ENCODE measurements at regions not wholly inside any gene's neighbourhood (a gene's known extent, or its start where the extent isn't known, plus 50 kb on each side); places are given as distances from the start of the nearest gene placed in this dataset.
"Not testable (repeated sequence)": the region's sequence is repeated elsewhere in the genome, so short reads cannot be mapped to it uniquely, and the experiment has no call there.

DNA sequence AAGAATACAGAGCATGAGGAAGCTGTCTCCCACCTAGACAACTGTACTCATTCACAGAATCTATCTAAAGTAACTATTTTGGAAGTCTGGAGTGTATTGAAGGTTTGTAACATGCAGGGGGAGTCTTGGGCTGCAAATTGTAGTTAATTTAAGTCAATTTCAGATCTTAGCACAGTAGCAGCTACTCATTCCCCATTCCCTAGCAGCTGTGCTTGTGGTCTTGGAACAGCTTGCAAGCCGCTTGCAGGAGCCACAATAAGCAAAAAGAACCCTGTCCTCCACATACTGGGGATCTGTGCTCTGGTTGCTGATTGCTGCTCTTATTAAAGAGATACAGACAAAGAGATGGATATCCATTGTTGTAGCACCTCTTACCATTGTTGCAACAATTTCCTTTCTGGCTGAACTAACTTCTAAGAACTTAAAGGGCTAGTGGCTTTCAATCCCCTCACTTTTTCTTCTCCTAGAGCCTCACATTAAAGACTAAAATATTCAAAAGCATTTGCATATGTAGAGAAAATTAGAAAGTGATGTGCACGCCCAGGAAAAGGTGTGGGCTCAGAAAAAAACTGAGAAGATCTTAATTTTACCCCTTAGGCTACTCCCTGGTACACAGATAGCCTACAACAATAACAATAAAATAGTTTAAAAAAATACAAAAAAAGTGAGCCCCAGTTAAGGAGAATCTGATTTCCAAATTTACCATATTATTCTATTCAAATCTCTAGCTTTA lies 1775.1 kb upstream of the PIK3C3 start:
- Histone ChIP-seq H3K4me3 (ENCODE audit: insufficient read depth, low read depth, low read length) (no peak overlapping the region), H3K36me3 (replicated peaks; ENCODE audit: control insufficient read depth, insufficient read depth, low read length) (no peaks in the 10 kb centered on the region), H3K27me3 (ENCODE audit: control insufficient read depth, insufficient read depth, low read length) (no peaks in the 10 kb centered on the region)
- no peak for DNase-seq

DNA sequence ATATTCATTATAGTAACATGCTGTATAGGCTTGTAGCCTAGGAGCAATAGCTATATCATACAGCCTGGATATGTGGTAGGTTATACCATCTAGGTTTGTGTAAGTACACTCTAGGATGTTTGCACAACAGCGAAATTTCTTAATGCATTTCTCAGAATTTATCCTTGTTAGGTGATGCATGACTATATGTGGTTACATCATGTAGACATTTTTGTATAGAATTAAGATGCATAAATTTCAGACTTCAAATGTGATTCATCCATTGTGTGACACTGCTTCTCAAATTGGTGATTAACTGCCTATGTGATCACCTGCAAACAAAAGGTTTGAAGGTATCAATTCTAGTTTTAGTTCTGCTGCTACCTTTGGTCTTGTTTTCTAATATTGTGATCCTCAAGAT lies 1787.0 kb upstream of the PIK3C3 start:
- Histone ChIP-seq H3K36me3 (replicated peaks; ENCODE audit: control insufficient read depth, insufficient read depth, low read length) (no peaks in the 10 kb centered on the region), H3K27me3 (ENCODE audit: control insufficient read depth, insufficient read depth, low read length) (no peaks in the 10 kb centered on the region), H3K4me3 (ENCODE audit: insufficient read depth, low read depth, low read length) (no peak overlapping the region)
- no peak for DNase-seq

DNA sequence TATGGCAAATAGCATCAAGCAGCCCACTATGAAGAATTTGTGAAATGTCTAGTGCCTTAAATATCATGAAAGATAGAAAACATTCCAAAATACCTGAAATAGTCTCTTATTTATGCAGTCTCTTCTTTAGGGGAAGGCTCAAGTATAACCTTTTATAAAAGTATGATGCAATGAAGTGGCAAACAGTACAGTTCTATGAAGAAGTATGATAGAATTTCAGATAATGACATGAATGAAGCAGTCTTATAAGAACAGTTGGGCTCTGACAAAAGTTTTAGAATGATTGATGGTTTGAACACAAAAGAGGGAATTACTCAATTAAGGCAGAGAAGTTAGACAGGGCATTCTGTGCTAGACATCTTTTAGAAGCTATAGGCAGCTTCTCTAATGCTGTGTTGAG lies 1791.8 kb upstream of the PIK3C3 start:
- DNase-seq = no peak
- H3K36me3 ChIP-seq (replicated peaks; ENCODE audit: control insufficient read depth, insufficient read depth, low read length) = no peaks in the 10 kb centered on the region
- H3K27me3 ChIP-seq (ENCODE audit: control insufficient read depth, insufficient read depth, low read length) = no peaks in the 10 kb centered on the region
- H3K4me3 ChIP-seq (ENCODE audit: insufficient read depth, low read depth, low read length) = no peak overlapping the region

DNA sequence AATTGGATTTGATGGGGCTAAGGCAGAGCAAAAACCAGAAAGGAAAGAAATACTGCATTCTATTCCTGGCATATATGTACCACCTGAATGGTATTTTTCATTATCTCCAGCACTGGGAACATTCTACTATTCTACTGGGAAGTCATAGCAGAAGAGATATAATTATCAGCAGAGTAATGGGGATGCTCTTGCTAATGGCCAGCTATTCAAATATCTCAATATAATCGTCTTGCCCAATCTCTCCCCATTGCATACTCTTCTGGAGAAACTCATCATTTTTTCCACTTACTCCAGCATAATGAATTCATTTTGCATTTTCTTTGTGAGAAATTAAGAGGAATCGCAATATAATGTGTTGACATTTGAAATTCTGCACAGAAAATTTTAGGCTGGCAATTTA lies 1794.7 kb upstream of the PIK3C3 start:
- no peak for DNase-seq
- Histone ChIP-seq H3K36me3 (replicated peaks; ENCODE audit: control insufficient read depth, insufficient read depth, low read length) (no peaks in the 10 kb centered on the region), H3K4me3 (ENCODE audit: insufficient read depth, low read depth, low read length) (no peak overlapping the region), H3K27me3 (ENCODE audit: control insufficient read depth, insufficient read depth, low read length) (no peaks in the 10 kb centered on the region)

DNA sequence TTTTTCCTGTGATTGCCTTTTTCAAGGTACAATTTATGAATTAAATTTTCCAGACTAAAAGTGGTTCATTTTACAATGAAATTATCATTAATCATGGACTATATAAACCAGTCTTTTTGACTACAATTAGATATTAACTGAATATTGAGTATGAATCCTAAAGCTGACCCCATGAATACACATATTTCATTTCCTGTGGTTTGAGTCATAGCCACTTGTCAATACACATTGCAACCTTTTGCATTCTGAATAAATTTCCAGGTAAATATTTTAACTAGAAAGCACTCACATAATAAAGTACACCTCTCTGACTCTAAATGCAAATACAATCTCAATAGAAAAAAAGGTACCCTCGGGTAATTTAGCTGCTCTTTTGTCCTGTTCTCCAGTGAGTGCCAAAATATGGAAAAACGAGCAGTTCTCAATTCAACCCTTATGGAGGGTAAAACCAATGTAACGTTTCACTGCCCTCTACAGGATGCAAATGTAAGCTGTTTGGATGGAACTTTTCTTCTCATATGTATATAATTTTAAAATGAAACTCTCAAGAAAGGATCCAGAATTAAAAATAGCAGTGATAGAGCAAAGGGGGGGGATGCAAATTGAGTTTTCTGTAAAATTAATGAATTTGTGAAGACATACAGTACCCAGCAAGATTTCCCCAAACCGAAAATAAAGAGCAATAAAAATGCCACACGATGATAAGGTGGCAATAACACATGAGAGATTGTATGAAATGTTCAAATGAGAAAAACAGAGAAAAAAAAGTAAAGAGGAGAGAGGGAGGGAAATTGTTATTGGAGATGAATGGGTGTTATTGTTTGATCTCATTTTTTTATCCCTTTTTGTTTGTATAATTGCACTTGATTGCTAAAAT lies 1795.7 kb upstream of the PIK3C3 start:
- H3K36me3 ChIP-seq (replicated peaks; ENCODE audit: control insufficient read depth, insufficient read depth, low read length) = no peaks in the 10 kb centered on the region
- DNase-seq = peak; percentile 4
- no peak overlapping the region for H3K4me3 ChIP-seq (ENCODE audit: insufficient read depth, low read depth, low read length)
- no peaks in the 10 kb centered on the region for H3K27me3 ChIP-seq (ENCODE audit: control insufficient read depth, insufficient read depth, low read length)

DNA sequence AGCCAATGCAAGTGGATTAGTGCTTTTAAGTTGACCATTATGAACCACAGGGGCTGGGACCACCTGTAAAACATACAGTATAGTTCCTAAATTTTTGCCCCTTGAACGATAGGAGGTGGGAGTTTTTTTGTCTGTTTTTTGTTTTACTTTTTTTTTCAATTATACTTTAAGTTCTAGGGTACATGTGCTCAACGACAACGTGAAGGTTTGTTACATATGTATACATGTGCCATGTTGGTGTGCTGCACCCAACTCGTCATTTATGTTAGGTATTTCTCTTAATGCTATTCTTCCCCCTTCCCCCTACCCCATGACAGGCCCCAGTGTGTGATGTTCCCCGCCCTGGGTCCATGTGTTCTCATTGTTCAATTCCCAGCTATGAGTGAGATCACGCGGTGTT lies 1797.9 kb upstream of the PIK3C3 start:
- no peaks in the 10 kb centered on the region for H3K27me3 ChIP-seq (ENCODE audit: control insufficient read depth, insufficient read depth, low read length)
- no peak overlapping the region for H3K4me3 ChIP-seq (ENCODE audit: insufficient read depth, low read depth, low read length)
- no peak for DNase-seq
- H3K36me3 ChIP-seq (replicated peaks; ENCODE audit: control insufficient read depth, insufficient read depth, low read length) = no peaks in the 10 kb centered on the region

DNA sequence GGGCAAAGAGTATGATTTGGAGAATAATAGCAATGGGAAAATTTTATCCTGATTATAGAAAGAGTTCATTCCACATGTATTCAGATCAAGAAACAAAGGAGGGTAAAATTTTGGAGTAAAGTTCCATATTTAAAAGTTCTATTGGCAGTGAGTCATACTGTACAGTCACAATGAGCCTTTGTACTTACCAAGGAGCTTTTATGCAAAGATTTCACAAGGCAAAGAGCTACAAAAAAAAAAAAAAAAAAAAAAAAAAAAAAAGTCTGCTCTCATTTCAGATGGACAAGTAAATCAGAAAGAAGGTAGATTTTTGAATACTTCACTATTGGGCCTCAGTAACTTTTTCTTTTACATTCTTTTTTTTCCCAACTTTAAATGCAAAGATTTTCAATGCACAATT lies 1802.2 kb upstream of the PIK3C3 start:
- no peak for DNase-seq

DNA sequence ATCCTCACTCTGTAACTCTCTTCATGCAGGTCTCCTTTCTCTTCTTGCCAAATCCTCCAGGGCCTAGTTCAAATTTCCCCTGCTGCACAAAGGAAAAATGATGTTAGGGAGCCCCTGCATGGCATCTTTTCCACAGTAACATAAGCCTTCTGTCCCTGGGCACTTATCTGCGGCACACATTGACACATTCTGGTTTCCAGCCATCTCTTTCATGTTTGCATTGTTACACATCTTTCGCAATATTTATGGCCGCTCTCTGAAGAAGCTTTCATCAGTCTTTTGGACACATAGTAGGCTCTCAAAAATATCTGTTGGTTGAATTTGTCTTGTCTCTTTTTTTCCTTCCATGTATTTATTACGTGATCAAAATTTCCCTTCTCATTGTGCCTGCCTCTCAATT lies 1806.1 kb upstream of the PIK3C3 start:
- H3K27me3 ChIP-seq (ENCODE audit: control insufficient read depth, insufficient read depth, low read length) = no peaks in the 10 kb centered on the region
- H3K36me3 ChIP-seq (replicated peaks; ENCODE audit: control insufficient read depth, insufficient read depth, low read length) = no peaks in the 10 kb centered on the region
- no peak for DNase-seq
- no peak overlapping the region for H3K4me3 ChIP-seq (ENCODE audit: insufficient read depth, low read depth, low read length)

More for the DNA sequence above, 1802.2 kb upstream of the PIK3C3 start:
- no peak overlapping the region for H3K4me3 ChIP-seq (ENCODE audit: insufficient read depth, low read depth, low read length)
- no peaks in the 10 kb centered on the region for H3K27me3 ChIP-seq (ENCODE audit: control insufficient read depth, insufficient read depth, low read length)
- H3K36me3 ChIP-seq (replicated peaks; ENCODE audit: control insufficient read depth, insufficient read depth, low read length) = no peaks in the 10 kb centered on the region

DNA sequence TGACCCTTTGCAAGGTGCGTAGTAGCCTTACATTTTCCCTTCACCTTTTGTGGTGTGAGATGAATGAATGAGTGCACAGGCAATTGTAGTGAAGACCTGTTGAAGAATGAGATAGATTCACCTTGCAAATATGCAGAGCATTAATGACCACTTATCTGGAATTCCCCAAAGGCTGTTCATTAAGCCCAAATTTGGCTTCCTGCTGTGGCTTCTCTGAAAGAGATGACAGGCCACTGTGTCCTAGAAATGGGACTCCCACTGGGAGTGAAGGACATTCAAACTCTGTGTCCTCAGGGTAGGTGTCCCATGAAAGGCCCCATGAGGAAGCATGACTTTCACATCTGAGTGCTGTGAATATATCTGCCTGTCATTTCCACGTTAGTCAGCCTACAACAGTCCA lies 1821.8 kb upstream of the PIK3C3 start:
- DNase-seq = no peak
- no peaks in the 10 kb centered on the region for H3K36me3 ChIP-seq (replicated peaks; ENCODE audit: control insufficient read depth, insufficient read depth, low read length)
- no peaks in the 10 kb centered on the region for H3K27me3 ChIP-seq (ENCODE audit: control insufficient read depth, insufficient read depth, low read length)
- no peak overlapping the region for H3K4me3 ChIP-seq (ENCODE audit: insufficient read depth, low read depth, low read length)

DNA sequence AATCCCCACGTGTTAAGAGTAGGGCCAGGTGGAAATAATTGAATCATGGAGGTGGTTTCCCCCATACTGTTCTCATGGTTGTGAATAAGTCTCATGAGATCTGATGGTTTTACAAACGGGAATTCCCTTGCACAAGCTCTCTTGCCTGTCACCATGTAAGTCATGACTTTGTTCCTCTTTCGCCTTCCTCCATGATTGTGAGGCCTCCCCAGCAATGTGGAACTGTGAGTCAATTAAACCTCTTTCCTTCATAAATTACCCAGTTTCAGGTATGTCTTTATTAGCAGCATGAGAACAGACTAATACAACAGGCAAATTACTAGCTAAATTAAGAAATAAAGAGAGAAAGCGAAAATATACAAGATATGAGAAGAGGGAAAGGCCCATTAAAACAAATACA lies 1822.6 kb upstream of the PIK3C3 start:
- DNase-seq; H3K4me3 ChIP-seq (ENCODE audit: insufficient read depth, low read depth, low read length); H3K27me3 ChIP-seq (ENCODE audit: control insufficient read depth, insufficient read depth, low read length): not testable (repeated sequence)

DNA sequence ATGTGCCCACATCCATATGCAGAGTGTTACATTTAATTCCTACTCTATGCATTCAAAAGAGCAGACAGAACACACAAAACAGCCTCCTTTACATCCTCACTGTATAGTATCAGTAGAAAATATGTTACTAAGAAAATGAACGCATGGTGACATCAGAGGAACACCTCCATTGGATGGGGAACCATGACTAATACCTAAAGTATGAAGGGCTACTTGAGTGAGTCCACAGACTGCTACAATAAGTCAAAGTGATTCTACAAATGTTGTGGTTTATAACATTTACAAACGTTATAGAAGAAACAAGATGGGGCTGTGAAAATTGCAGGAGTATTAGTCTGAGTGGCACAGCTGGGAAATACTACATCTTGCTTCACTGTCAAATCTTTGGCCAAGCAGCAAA lies 1830.9 kb upstream of the PIK3C3 start:
- no peak for DNase-seq
- Histone ChIP-seq H3K27me3 (ENCODE audit: control insufficient read depth, insufficient read depth, low read length) (no peaks in the 10 kb centered on the region), H3K4me3 (ENCODE audit: insufficient read depth, low read depth, low read length) (no peak overlapping the region), H3K36me3 (replicated peaks; ENCODE audit: control insufficient read depth, insufficient read depth, low read length) (no peaks in the 10 kb centered on the region)

More for the DNA sequence above, 1822.6 kb upstream of the PIK3C3 start:
- not testable (repeated sequence) for H3K36me3 ChIP-seq (replicated peaks; ENCODE audit: control insufficient read depth, insufficient read depth, low read length)

DNA sequence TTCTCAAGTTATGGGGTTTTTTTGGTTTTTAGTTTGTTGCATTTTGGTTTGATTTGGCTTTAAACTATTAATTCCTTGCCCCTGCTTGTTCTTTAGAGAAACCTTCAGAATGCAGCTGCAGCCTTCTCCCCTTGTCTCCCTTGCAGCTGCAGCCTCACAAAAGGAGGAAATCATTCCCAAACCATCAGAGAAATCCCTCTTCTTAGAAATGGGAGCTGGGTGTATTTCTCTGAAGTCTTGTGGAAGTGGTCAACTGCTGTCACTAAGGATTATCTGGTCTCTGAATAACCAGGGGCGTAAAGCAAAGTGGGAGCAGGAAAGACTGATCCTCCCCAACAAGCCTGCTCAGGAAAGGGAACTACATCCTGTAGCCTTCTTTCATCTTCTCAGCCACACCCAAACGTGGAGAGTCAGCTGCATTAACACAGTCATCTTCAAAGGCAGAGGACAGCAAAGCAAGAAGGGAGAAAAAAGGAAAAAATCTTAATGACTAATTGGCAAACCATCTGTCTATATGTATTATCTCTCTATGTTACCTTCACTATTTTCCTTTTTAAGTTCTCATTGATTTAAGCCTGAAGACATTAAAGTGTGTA lies 1834.1 kb upstream of the PIK3C3 start:
- Histone ChIP-seq H3K27me3 (ENCODE audit: control insufficient read depth, insufficient read depth, low read length) (no peaks in the 10 kb centered on the region), H3K36me3 (replicated peaks; ENCODE audit: control insufficient read depth, insufficient read depth, low read length) (no peaks in the 10 kb centered on the region), H3K4me3 (ENCODE audit: insufficient read depth, low read depth, low read length) (no peak overlapping the region)
- DNase-seq = no peak

DNA sequence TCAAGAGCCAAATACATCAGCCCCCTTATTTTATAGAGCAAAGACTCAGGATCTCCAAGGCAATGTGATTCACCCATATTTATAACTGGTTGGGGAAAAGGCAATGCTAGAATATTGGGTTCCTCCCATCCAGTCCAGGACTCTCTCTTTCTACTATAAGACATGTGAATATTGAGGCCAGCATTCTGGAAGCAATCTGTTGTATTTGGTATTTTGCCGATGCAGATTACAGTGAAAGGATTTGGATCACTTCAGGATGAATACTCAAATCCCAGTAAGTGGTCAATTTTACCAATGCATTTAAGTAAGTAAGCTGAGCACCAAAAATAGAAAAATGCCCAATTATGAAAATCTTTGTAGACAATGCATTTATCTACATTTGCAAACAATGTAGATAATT lies 1834.7 kb upstream of the PIK3C3 start:
- Histone ChIP-seq H3K36me3 (replicated peaks; ENCODE audit: control insufficient read depth, insufficient read depth, low read length) (no peaks in the 10 kb centered on the region), H3K4me3 (ENCODE audit: insufficient read depth, low read depth, low read length) (no peak overlapping the region), H3K27me3 (ENCODE audit: control insufficient read depth, insufficient read depth, low read length) (no peaks in the 10 kb centered on the region)
- no peak for DNase-seq

DNA sequence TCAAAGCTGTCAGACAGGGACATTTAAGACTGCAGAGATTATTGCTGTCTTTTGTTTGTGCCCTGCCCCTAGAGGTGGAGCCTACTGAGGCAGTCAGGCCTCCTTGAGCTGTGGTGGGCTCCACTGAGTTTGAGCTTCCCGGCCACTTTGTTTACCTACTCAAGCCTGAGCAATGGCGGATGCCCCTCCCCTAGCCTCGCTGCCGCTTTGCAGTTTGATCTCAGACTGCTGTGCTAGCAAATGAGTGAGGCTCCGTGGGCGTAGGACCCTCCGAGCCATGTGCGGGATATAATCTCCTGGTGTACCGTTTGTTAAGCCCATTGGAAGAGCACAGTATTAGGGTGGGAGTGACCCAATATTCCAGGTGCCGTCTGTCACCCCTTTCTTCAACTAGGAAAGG lies 1835.5 kb upstream of the PIK3C3 start:
- not testable (repeated sequence) for H3K36me3 ChIP-seq (replicated peaks; ENCODE audit: control insufficient read depth, insufficient read depth, low read length); H3K4me3 ChIP-seq (ENCODE audit: insufficient read depth, low read depth, low read length); DNase-seq; H3K27me3 ChIP-seq (ENCODE audit: control insufficient read depth, insufficient read depth, low read length)

DNA sequence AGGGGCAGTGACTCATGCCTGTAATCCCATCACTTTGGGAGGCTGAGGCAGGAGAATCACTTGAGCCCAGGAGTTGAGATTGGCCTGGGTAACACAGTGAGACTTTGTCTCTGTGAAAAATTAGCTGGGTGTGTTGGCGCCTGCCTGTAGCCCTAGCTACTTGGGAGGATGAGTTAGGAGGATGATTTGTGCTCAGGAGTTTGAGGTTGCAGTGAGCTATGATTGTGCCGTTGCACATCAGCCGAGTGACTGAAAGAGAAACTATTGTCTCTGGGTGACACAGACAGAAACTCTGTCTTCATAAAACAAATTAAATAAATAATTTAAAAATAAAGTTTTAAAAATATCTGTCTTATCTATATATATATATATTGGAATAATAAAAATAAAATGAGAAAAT lies 1844.6 kb upstream of the PIK3C3 start:
- no peak overlapping the region for H3K4me3 ChIP-seq (ENCODE audit: insufficient read depth, low read depth, low read length)
- DNase-seq = no peak
- no peaks in the 10 kb centered on the region for H3K36me3 ChIP-seq (replicated peaks; ENCODE audit: control insufficient read depth, insufficient read depth, low read length)
- H3K27me3 ChIP-seq (ENCODE audit: control insufficient read depth, insufficient read depth, low read length) = no peaks in the 10 kb centered on the region
